NCI-H187 (cell line): ENCODE measurements at regions not wholly inside any gene's neighbourhood (a gene's known extent, or its start where the extent isn't known, plus 50 kb on each side); places are given as distances from the start of the nearest gene placed in this dataset.

Experiments
- DNase-seq, 2 experiments: peaks; one replicate each; lab custom pipeline; 2025; lab: John Stamatoyannopoulos, UW

DNA sequence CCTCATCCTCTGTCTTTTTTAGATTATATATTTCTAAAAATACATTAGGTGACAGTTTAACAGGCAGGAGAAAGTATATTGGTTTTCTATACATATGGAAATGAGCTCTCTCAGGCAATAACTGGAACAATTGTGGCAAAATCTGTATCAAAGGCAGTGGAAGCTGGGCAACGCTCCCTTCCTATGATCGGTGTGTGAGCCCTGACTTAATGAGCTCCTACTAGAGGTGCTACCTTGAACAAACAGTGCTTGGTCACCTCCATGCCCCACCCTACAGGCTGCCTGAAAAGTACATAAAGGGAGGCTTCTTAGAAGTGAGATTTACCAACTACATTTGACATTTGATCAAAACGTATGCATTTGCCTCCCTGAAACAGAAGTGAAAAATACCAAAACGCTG is 185.3 kb downstream of the EFNB2 start:
- DNase-seq: no peak

DNA sequence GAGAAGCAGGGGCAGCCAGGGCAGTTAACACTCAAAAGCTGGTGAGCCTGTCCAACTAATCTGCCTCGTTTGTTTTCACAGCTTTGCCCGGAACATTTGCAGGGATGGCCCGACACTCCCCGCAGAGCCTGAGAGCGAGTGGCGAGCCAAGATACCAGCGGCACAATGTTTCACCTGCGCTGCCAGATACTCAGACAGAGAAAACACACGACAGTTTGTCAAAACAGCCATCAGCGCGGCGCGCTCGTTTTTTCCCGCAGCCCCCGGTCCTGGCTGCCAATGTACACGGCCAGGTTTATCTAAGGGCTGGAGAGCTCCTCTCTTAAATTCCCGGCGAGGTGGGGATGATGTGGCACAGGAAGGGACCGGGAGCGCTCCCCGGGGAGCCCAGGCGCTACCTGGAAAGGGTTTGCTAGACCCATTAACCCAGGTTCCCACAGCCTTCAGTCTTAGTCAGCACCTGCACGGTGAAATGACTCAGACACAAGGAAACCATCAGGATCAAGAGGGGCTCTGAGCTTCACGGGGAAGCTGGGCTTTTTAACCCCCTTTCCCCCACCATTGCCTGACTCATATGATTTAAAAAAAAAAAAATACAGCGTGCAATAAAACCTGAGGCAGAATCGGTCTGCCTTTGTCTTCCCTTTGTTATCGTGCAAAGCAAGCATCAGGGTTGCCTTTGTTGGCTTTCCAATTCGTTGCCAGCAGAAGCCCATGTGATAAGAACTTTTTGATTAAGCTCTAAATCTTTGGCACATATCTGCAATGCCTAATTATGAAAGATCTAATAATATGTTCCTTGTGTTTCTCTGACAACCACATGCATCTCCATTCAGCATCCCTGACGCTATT is 186.2 kb downstream of the EFNB2 start:
- DNase-seq: peak; percentile 65 to 74

DNA sequence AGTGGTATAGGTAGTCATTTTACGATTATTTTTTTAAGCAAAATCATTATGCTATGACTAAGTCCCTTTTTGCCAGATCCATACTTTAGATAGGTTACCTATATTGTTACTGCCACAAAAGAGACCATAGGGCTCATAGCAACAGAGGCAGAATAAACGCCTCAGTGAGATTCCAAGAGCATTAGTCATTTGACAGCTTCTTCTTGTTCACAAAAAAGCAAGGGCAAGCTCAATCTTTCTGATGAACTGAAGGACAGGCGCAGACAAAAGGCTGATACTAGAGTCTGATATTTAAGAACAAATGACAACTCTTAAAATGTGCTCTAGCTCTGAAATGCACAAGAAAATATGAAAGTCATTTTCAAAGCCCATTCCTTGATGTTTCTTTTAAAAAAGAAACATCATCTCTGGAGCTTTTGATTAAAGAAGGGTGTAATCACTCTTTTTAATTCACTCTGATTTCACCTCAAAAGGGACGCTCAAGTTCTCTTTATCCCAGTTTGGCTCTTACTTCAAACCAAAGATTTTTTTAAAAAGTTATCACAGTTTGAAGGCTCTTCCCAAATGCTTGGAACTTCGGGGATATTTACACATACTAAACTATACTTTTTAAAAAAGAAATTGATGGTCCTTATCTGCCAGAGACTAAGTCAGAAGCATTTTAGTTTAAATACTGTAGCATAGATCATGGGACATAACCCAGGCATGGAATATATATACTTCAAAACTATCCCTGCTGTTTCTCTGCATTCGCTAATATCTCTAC is 187.2 kb downstream of the EFNB2 start:
- peak in 1 of 2 experiments; percentile 40 for DNase-seq

DNA sequence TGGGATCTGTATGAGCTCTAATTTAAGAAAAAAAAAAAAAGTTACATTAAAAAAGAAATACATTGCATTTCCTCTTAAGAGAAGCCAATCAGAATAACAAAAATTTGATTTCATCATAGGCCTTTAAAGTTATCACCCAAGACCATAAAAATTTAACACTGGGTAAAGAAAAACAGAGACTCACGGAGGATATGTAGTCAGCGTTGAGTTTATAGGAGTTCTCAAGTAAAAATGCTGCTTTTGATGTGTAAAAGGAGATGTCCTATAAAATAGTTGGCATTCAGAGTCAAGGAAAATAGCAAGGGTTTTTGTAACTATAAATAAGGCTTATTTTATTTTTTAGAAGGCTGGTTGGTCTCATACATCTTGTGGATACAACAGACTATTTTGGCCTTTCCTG is 191.1 kb downstream of the EFNB2 start:
- DNase-seq: no peak

DNA sequence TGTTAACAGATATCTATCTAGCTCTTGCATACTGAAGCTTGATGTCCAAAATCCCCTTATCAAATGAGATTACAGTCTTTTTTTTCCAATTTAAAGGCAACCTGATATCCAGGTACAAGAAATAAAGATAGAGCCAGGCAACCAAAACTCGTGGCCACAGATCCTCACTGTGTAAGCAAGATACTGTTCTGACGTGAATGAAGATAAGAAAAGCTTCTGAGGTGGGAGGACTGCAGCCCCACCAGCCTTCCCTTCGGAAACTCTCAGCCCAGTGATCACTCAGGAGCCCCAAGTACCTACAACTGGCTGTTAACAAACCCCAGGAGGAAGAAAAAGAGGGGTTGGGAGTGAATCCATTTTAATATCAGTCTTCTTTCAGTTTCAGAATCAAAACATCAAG is 191.6 kb downstream of the EFNB2 start:
- no peak for DNase-seq

DNA sequence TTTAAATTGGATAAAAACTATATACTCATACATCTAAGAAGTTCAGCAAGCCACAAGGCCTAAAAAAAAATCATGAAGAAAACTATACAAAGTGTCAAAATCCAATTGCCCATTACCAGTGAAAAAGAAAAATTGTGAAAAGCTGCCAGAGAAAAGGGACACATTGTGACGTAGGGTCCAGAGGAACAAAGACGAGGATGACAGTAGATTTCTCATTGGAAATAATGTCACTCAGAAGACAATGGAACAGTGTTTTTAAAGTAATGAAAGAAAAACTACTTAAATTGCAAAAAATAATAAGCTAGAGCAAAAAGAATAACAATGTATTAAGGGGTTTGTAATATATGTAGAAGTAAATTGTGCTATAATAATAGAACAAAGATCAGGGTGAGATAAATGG is 195.2 kb downstream of the EFNB2 start:
- DNase-seq: no peak

GRCh38 chr13:106337096-106337850 is 198.2 kb downstream of the EFNB2 start:
- no peak for DNase-seq

GRCh38 chr13:106336668-106337067 is 198.8 kb downstream of the EFNB2 start:
- no peak for DNase-seq

- DNase-seq: no peak
These were observed 202.8 kb downstream of the EFNB2 start for GRCh38 chr13:106332621-106333020.

DNA sequence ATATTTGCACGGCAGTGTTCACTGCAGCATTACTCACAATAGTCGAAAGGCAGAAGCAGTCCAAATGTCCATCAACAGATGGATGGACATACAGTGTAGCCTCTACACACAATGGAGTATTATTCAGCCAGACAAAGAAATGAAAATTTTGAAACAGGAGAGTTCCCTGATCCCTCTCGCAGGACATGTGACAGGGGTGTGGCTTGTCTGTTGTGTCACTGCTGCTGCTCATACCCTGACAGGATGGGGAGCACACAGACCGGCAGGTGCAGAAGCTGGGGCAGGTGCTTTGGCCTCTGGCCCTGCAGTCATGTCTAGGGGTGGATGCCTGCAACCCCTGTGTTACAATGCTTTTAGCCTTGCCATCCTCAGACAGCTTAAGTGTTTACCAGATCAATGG is 204.3 kb downstream of the EFNB2 start:
- no peak for DNase-seq

DNA sequence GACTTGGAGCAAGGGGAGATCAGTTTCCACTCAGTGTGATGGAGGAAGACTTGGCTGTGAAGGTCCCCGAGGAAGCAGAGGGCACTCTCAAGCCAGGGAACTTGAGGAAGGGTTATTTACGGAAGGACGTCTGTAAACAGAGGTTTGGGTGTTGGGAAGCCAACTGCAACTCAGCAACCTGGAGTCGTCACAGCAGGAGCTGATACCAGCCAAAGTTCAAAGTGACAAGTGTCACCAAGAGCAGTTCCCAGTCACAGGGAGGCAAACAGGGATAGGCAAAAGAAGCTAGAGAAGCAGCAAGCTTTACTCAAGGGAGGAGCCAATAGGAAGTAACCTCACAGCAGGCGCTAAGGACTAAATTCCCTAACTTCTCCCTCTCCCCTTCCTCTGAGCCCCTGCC is 205.5 kb downstream of the EFNB2 start:
- DNase-seq: no peak

DNA sequence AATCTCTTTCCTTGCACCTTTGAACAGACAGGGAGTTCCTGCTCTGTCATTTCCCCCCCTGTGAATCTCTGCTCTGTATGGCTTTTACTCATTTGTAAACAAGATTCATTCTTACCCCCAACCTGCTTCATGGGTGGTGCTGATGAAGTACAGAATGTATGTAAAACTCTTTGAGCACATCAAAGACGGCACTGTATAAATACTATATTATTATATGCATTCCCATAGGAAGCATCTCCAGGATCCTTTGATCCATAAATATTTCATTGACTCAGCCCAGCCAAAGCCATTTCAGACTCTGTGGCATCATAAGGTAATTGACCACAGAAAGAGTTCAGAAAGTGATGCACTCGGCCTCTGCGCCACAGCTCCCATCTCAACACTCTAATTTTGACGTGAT is 208.7 kb downstream of the EFNB2 start:
- no peak for DNase-seq

DNA sequence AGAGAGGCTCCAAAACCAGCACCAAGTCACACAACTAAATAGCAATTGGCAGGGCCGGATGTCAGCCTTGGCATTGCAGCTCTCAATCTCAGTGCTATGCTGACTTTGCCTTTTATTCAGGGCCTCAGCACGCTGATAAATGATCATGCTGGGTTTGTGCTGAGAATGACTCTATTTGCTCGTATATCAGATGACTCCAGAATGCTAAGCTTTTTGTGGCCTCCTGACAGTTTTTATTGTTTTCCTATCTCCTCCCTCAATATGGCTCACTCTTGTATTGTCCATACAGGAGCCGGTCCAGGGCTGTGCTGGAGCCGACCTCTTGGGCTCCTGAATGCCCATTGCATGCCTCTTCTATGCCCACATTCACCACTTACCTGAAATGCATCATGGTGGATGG is 211.0 kb downstream of the EFNB2 start:
- DNase-seq: no peak

DNA sequence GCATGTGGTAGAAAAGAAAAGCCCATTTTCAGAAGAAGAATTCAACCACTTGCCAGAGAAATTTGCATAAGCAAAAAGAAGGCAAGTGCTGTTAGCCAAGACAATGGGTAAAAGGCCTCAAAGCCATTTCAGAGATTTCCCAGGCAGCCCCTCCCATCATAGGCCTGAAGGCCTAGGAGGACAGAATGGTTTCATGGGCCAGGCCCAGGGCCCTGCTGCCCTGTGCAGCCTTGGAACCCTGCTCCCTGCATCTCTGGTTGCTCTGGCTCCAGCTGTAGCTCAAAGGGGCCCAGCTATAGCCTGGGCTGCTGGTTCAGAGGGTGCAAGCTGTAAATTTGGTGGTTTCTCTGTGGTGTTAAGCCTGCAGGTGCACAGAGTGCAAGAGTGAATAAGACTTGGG is 212.8 kb downstream of the EFNB2 start:
- DNase-seq: no peak

DNA sequence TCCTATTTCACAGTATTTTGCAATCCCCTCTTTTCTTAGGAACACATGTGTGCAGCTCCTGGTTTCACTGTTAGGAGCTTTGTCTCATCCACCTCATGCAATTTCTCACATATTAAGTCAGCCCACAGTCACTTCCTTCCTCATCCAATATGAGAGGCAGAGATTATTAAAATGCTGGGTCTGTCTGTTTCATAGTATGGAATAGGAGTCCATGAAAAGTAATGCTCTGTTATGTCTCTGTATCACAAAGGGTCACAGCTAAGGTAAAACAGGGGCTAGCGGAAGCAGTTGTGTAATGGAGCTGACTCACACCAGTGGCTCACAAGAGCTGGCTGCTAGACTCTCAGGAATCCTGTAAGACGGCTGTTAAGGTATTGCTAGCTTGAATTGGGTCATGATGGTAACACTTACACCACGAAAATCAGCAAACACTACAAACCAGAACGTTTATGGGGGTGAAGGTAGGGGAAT is 216.5 kb downstream of the EFNB2 start:
- DNase-seq: no peak

- DNase-seq: no peak
These were observed 221.0 kb downstream of the EFNB2 start for GRCh38 chr13:106314417-106314816.

- DNase-seq: peak in 1 of 2 experiments; percentile 7
These were observed 224.5 kb downstream of the EFNB2 start for GRCh38 chr13:106311004-106311403.

GRCh38 chr13:106310291-106310865 is 225.1 kb downstream of the EFNB2 start:
- no peak for DNase-seq

GRCh38 chr13:106306748-106307277 is 228.6 kb downstream of the EFNB2 start:
- DNase-seq: no peak

- DNase-seq: no peak
These were observed 232.6 kb downstream of the EFNB2 start for GRCh38 chr13:106302843-106303242.

DNA sequence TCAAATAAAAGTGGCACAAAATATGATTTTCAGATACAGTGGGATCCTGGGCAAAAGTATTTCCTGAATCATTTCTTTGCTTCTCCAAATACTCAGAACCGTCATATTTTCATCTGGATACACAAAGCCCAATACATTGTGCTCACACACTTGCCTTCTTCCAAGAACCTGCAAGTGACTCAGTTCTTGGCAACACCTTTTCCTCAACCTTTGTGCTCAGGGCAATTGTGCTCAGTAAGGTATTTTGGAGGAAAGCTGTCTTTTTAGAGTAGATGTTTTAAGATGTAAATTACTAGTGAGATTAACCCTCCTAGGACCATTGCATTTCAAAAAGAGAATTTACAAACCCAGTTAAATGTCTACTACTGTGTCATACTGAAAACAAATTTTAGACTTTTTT is 233.5 kb downstream of the EFNB2 start:
- no peak for DNase-seq

DNA sequence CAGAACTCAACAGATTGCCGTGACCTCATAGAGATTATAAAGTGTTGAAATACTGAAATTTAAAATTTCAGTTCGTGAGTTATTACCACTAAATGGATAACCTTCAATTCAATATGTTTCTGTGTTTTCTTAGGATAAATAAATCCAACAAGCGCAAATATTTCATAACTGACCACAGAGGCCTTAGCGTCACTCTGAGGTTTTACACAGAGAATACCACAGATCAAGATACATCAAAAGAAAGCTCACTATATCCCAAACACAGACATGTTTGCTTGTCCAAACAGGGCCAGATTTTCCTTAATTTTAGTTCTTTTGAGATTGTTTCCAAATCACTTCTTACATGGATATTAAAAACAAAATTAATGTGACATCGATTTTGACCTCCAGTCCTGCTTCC is 235.8 kb downstream of the EFNB2 start:
- no peak for DNase-seq
